Dendritic cell treated with granulocyte-macrophage colony-stimulating factor and Interleukin-4, amounts not matched to agents 40 ng/mL and 50 ng/mL, for 4 days (primary cell): ENCODE measurements at regions not wholly inside any gene's neighbourhood (a gene's known extent, or its start where the extent isn't known, plus 50 kb on each side); places are given as distances from the start of the nearest gene placed in this dataset.
"Not testable (repeated sequence)": the region's sequence is repeated elsewhere in the genome, so short reads cannot be mapped to it uniquely, and the experiment has no call there.

Source experiments
- H3K27ac Mint-ChIP-seq: one replicate; pipeline ENCODE4 v1.8.0; 2022; ENCODE audit warnings: mild to moderate bottlenecking, mixed read lengths
- H3K27me3 Mint-ChIP-seq: one replicate; pipeline ENCODE4 v1.8.0; 2022; ENCODE audit warnings: mild to moderate bottlenecking, mixed read lengths
- H3K36me3 Mint-ChIP-seq: one replicate; pipeline ENCODE4 v1.8.0; 2022; ENCODE audit warnings: low read depth, mixed read lengths
- H3K4me1 Mint-ChIP-seq: one replicate; pipeline ENCODE4 v1.8.0; 2022; ENCODE audit warnings: low read depth, mixed read lengths
- H3K4me3 Mint-ChIP-seq: one replicate; pipeline ENCODE4 v1.8.0; 2022; ENCODE audit warnings: mild to moderate bottlenecking, moderate library complexity, mixed read lengths
- H3K9me3 Mint-ChIP-seq: one replicate; pipeline ENCODE4 v1.8.0; 2022; ENCODE audit warnings: mixed read lengths
- intact Hi-C: fragments of 100-400 bp; cut with micrococcal nuclease; formaldehyde crosslinking; loops from one replicate; pipeline ENCODE4 v1.15.0; 2022

DNA sequence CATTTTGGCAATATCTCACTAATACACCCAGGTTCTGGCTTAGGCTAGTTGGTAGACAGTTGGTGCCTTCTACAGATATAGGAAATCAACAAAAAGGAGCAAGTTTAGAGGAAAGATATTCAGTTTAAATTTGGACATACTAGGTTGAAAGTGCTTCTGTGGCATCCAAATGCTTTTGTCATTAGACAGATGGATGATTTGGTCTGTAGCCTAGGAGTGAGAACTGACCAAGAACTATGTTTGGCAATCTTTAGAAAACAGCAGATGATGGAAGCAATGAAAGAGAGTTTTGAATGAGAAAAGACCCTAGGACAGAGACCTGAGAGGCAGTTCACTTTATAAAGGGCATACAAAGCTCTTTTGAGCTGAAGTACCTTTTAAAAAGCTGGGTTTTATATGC is 201.3 kb upstream of the FSHR start:
- Mint-ChIP-seq H3K9me3 (peaks cover 32% of the 10 kb centered on the region), H3K27me3 (no peaks in the 10 kb centered on the region), H3K4me1 (no peaks in the 10 kb centered on the region), H3K36me3 (no peaks in the 10 kb centered on the region), H3K27ac (no peak overlapping the region), H3K4me3 (no peak overlapping the region)
- intact Hi-C loops: no loop called here

DNA sequence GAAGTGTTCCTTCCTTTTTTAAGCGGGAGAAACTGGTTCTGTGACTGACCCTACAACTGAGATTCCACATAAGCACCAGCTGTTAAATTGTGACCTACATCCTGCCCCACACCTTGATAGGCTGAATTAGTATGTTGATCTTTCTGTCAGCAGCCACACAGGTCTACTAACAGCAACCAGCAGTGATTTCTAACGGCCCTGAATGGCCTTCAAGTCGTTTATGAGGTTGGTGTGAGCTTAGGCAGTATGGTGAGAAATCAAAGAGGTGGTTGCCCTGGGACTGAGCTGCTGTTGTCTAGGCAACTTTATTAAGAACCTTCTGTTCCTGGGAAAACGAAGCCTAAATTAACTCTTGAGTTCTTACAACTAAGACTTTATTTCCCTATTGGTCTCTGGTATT is 197.2 kb upstream of the FSHR start:
- intact Hi-C loops: no loop called here
- Mint-ChIP-seq H3K4me1 (no peaks in the 10 kb centered on the region), H3K36me3 (no peaks in the 10 kb centered on the region), H3K27ac (no peak overlapping the region), H3K9me3 (peaks cover 17% of the 10 kb centered on the region), H3K27me3 (no peaks in the 10 kb centered on the region), H3K4me3 (no peak overlapping the region)

GRCh38 chr2:49343638-49344037 is 189.3 kb upstream of the FSHR start:
- no peaks in the 10 kb centered on the region for H3K27me3 Mint-ChIP-seq
- no peak overlapping the region for H3K4me3 Mint-ChIP-seq
- intact Hi-C loops: no loop called here
- no peaks in the 10 kb centered on the region for H3K4me1 Mint-ChIP-seq
- H3K36me3 Mint-ChIP-seq: no peaks in the 10 kb centered on the region
- no peak overlapping the region for H3K27ac Mint-ChIP-seq
- H3K9me3 Mint-ChIP-seq: no peaks in the 10 kb centered on the region

GRCh38 chr2:49342156-49342555 is 187.8 kb upstream of the FSHR start:
- Mint-ChIP-seq H3K9me3 (no peaks in the 10 kb centered on the region), H3K36me3 (no peaks in the 10 kb centered on the region), H3K27me3 (no peaks in the 10 kb centered on the region), H3K27ac (no peak overlapping the region), H3K4me3 (no peak overlapping the region), H3K4me1 (no peaks in the 10 kb centered on the region)
- intact Hi-C loops: no loop called here

DNA sequence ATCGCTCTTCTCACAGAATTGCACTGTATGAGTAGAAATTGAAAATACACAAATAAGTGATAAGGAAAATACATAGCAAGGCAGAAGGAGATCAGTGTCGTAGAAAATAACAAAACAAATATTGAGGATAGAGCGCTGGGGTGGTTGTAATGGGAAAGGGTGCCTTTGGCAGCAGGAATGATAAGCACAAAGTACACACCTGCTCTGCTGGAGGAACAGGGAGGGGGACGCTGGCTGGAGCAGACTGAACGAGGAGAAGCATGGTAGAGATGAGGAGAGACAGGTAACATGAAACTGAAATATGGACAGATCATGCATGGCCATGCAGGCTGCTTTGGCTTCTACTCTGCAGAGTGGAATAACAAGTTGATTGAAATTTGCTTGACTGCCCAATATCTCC is 181.2 kb upstream of the FSHR start:
- Mint-ChIP-seq H3K9me3 (no peaks in the 10 kb centered on the region), H3K4me3 (no peak overlapping the region), H3K36me3 (no peaks in the 10 kb centered on the region), H3K27ac (no peak overlapping the region), H3K27me3 (no peaks in the 10 kb centered on the region), H3K4me1 (no peaks in the 10 kb centered on the region)
- intact Hi-C loops: no loop called here

GRCh38 chr2:49332415-49332814 is 178.1 kb upstream of the FSHR start:
- intact Hi-C loops: no loop called here
- no peaks in the 10 kb centered on the region for H3K27me3 Mint-ChIP-seq

GRCh38 chr2:49318531-49318930 is 164.2 kb upstream of the FSHR start:
- Mint-ChIP-seq H3K27me3 (no peaks in the 10 kb centered on the region), H3K9me3 (peaks cover 33% of the 10 kb centered on the region), H3K4me1 (no peaks in the 10 kb centered on the region), H3K4me3 (no peak overlapping the region), H3K27ac (no peak overlapping the region), H3K36me3 (no peaks in the 10 kb centered on the region)
- intact Hi-C loops: no loop called here

More at GRCh38 chr2:49332415-49332814, 178.1 kb upstream of the FSHR start:
- no peaks in the 10 kb centered on the region for H3K36me3 Mint-ChIP-seq
- H3K9me3 Mint-ChIP-seq: no peaks in the 10 kb centered on the region
- no peak overlapping the region for H3K4me3 Mint-ChIP-seq
- no peak overlapping the region for H3K27ac Mint-ChIP-seq
- no peaks in the 10 kb centered on the region for H3K4me1 Mint-ChIP-seq

DNA sequence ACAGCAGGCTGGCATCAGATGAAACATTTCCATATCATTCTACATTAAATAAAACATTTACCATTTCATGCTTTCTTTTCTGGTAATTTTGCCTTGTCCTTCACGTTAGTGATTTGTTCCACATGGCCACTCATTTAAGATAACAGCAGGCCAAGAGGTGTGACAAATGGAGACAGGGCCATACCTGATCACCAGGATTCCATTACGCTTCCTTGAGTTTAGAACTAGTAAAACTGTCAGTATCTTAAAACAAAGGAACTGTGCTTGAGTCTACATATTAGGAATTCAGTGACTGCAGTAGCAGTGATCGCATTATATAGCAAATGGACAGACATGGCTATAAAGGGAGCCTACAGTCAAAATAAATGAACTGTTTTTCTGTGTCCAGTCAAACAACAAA is 155.1 kb upstream of the FSHR start:
- intact Hi-C loops: no loop called here
- Mint-ChIP-seq H3K27ac (no peak overlapping the region), H3K27me3 (no peaks in the 10 kb centered on the region), H3K4me1 (no peaks in the 10 kb centered on the region), H3K9me3 (peaks cover 42% of the 10 kb centered on the region), H3K4me3 (no peak overlapping the region), H3K36me3 (no peaks in the 10 kb centered on the region)

DNA sequence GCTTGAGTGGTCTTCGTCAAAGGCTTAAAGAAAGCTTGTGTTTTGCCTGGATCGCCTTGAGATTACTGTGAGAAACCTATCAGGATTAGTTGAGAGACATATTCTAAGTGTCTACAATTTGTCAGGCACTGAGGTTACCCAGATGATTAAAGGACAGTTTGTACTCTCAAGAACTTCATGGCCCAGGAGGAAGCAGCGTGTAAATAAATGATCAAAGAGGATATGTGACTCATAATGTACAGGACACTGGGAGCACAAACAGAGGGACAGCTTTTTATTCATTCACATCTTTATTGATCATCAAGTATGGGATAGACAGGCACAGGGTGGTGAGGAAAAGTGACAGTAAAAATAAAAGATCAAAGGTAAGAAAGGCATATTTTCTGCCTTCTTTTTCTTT is 152.6 kb upstream of the FSHR start:
- no peak overlapping the region for H3K4me3 Mint-ChIP-seq
- H3K9me3 Mint-ChIP-seq: peaks cover 28% of the 10 kb centered on the region
- no peak overlapping the region for H3K27ac Mint-ChIP-seq
- no peaks in the 10 kb centered on the region for H3K4me1 Mint-ChIP-seq
- no peaks in the 10 kb centered on the region for H3K36me3 Mint-ChIP-seq
- H3K27me3 Mint-ChIP-seq: no peaks in the 10 kb centered on the region
- intact Hi-C loops: no loop called here

DNA sequence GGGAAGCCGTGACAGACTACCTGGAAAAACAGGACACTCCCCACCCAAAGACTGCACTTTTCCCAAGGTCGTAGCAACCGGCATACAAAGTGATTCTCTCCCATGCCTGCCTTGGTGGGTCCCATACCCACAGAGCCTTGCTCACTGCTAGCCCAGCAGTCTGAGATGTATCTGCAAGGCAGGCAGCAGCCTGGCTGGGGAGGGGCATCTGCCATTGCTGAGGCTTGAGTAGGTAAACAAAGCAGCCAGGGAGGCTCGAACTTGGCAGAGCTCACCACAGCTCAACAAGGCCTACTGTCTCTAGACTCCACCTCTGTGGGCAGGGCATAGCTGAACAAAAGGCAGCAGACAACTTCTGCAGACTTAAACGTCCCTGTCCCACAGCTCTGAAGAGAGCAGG is 144.4 kb upstream of the FSHR start:
- intact Hi-C loops, H3K27ac Mint-ChIP-seq, H3K27me3 Mint-ChIP-seq, H3K4me1 Mint-ChIP-seq, H3K36me3 Mint-ChIP-seq, H3K4me3 Mint-ChIP-seq: not testable (repeated sequence)
- H3K9me3 Mint-ChIP-seq: peaks cover 46% of the 10 kb centered on the region

DNA sequence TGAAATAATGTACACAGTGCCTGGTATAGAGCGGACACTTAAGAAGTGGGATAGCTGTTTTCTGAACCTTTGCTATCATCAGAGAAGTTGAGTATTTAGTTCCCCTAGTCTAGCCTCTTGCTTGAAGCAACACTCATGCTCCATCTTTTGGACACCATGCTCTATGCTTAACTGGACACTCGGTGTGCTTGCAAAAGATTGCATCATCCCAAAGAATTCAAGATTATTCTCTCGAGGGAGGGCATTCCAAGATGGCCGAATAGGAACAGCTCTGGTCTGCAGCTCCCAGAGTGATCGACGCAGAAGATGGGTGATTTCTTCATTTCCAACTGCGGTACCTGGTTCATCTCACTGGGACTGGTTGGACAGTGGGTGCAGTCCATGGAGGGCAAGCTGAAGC is 143.9 kb upstream of the FSHR start:
- Mint-ChIP-seq H3K4me1 (no peaks in the 10 kb centered on the region), H3K9me3 (peaks cover 46% of the 10 kb centered on the region), H3K27me3 (no peaks in the 10 kb centered on the region), H3K4me3 (no peak overlapping the region), H3K36me3 (no peaks in the 10 kb centered on the region), H3K27ac (no peak overlapping the region)
- intact Hi-C loops: no loop called here

- H3K27ac Mint-ChIP-seq: no peak overlapping the region
- no peaks in the 10 kb centered on the region for H3K4me1 Mint-ChIP-seq
- H3K27me3 Mint-ChIP-seq: no peaks in the 10 kb centered on the region
- H3K36me3 Mint-ChIP-seq: no peaks in the 10 kb centered on the region
- intact Hi-C loops: no loop called here
- H3K4me3 Mint-ChIP-seq: no peak overlapping the region
- peaks cover 30% of the 10 kb centered on the region for H3K9me3 Mint-ChIP-seq
Observed at GRCh38 chr2:49296107-49296867, 142.0 kb upstream of the FSHR start.

- Mint-ChIP-seq H3K27ac (no peak overlapping the region), H3K9me3 (peaks cover 10% of the 10 kb centered on the region), H3K4me1 (no peaks in the 10 kb centered on the region), H3K4me3 (no peak overlapping the region), H3K27me3 (no peaks in the 10 kb centered on the region), H3K36me3 (no peaks in the 10 kb centered on the region)
- intact Hi-C loops: no loop called here
Observed at GRCh38 chr2:49294225-49294624, 139.9 kb upstream of the FSHR start.

GRCh38 chr2:49291619-49292018 is 137.3 kb upstream of the FSHR start:
- intact Hi-C loops: no loop called here
- H3K27me3 Mint-ChIP-seq: no peaks in the 10 kb centered on the region
- H3K9me3 Mint-ChIP-seq: no peaks in the 10 kb centered on the region
- no peaks in the 10 kb centered on the region for H3K36me3 Mint-ChIP-seq
- no peak overlapping the region for H3K27ac Mint-ChIP-seq
- H3K4me3 Mint-ChIP-seq: no peak overlapping the region
- H3K4me1 Mint-ChIP-seq: no peaks in the 10 kb centered on the region

GRCh38 chr2:49289711-49290110 is 135.4 kb upstream of the FSHR start:
- Mint-ChIP-seq H3K4me1 (no peaks in the 10 kb centered on the region), H3K27me3 (no peaks in the 10 kb centered on the region), H3K27ac (no peak overlapping the region), H3K36me3 (no peaks in the 10 kb centered on the region), H3K9me3 (no peaks in the 10 kb centered on the region), H3K4me3 (no peak overlapping the region)
- intact Hi-C loops: no loop called here
